Cerebellar cortex (tissue), 1 donor: ENCODE measurements at regions not wholly inside any gene's neighbourhood (a gene's known extent, or its start where the extent isn't known, plus 50 kb on each side); places are given as distances from the start of the nearest gene placed in this dataset.
"Not testable (repeated sequence)": the region's sequence is repeated elsewhere in the genome, so short reads cannot be mapped to it uniquely, and the experiment has no call there.

Source experiments
- DNase-seq: peaks from one replicate; pipeline ENCODE4 v3.0.0-alpha.2; 2015; ENCODE audit warnings: low spot score

- DNase-seq = no peak
Observed at GRCh38 chr10:121302541-121303180, 295.6 kb downstream of the FGFR2 start.

GRCh38 chr10:121303287-121303890, 294.9 kb downstream of the FGFR2 start:
- no peak for DNase-seq

GRCh38 chr10:121305066-121305465, 293.2 kb downstream of the FGFR2 start:
- no peak for DNase-seq

DNA sequence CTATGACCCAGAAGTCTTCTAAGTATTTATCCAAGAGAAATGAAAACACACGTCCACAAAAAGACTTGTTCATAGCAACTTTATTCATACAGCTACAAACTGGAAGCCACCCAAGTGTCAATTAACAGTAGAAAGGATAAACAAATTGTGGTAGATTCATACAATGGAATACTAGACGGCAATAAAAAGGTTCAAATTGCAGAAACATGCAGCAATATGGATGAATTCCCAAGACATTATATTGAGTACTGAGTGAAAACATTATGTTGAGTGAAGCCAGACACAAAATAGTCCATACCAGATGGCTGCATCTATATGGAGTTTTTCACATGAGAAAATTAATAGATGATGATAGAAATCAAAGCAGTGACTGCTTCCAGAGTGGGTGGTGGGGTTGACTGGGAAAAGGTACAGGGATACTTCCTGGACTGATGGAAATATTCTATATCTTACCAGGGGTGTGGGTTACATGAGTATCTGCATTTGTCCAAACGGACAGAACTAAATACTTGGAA, 292.0 kb downstream of the FGFR2 start:
- no peak for DNase-seq

DNA sequence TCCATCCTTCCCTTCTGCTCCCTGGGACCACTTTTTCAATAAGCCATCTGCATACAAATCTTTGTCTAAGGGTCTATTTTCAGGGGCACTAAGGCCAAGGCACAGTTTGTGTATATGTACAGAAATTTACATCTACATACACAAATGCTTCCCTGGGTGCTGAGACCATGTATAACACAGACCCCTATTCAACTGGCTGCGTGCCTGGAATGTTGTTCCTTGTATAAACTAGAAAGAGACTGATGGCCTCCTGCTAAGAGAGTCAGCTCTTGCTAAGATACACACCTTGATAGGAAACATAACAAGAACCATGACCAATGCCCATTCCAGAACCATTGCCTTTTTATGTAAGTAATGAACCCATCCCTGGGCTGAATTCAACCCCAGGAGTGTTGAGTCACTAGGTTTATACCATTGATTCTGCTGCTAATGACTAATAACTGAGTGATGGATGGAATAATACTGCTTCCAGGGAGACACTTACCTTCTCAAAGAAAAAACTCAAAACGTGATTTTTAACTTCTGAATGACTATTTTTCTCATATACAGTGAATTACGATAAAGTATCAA, 290.7 kb downstream of the FGFR2 start:
- DNase-seq = no peak

GRCh38 chr10:121308020-121308419, 290.2 kb downstream of the FGFR2 start:
- DNase-seq = no peak

GRCh38 chr10:121309164-121309563, 289.1 kb downstream of the FGFR2 start:
- DNase-seq = no peak

DNA sequence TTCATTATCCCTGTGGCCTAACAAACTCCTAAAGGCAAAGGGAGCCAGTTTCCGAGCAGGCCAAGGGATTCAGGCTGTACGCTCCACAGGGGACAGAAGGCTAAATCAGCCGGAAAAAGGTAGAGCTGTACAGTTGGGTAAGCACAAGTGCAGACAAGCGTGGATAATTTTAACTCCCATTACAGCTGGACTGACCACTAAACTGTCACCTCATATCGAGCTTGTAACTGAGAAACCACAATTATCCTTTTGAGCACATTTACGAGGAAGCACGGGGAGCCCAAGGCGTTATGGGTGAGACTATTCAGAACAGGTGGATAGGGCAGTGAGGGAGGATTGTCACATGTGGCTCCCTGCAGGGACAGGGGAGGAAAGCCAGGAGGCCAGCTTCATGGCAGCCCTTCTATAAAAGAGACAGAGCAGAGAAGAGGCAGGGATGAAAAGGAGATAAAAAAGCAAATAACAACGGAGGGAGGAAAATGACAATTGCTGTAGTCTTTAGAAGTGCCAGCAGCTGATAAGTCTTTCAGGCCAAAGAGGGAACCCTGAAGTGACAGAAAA, 288.0 kb downstream of the FGFR2 start:
- peak; percentile 94 for DNase-seq

- no peak for DNase-seq
Observed at GRCh38 chr10:121311812-121312443, 286.3 kb downstream of the FGFR2 start.

DNA sequence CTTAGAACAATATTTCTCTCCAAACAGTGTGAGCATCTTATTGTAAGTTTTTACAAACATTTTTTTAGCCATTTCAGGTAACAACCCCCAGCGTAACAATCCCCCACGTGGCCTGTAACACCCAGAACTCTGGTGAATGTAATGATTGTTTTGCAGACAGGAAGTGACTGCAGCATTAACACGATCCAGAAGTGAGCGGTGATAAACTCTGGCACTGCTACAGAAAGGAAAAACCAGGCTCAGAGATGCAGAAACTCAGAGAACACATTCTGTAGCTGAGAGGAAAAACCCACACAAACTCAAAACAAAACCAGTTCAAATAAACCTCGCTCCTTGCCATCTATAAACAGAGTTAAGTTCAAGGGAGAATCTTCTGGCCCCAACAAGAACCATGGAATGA, 285.7 kb downstream of the FGFR2 start:
- DNase-seq = no peak

DNA sequence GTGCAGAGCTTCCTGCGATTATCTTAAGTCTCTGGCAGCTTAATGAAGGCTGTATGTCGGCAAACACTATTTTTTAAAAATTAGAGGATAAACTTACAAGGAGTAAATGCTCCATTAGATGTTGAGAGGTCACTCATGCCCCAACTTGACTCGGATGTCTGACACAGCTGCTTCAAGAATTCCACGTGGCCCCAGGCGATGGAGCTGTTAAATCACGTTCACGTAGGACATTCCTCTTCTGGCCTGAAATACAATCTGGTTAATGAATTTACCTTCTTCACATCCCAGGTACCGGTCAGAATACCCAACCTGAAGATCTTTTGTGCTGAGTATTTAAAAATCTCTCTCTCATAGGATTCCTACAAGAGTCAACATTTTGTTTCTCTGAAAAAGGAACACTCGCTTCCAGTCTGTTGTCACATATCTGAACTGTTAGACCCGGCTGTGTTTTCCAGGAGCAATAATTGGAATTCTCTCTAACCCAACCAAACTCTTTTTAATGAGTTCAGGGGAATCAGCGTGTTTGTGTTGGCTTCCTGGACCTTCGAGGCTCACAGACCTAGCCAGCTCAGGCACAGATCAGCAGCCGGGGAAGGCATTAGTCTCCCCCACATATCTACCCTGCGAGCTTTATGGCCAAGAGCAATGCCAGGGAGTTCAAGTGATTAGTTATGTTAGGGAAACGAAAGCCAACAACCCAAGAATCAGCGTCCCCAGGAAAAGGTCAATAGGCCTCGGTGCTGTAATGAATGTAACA, 284.9 kb downstream of the FGFR2 start:
- DNase-seq = no peak

- DNase-seq = no peak
Observed at GRCh38 chr10:121316432-121316831, 281.8 kb downstream of the FGFR2 start.

GRCh38 chr10:121317374-121317773, 280.9 kb downstream of the FGFR2 start:
- DNase-seq = no peak

- DNase-seq = no peak
Observed at GRCh38 chr10:121322046-121322445, 276.2 kb downstream of the FGFR2 start.

DNA sequence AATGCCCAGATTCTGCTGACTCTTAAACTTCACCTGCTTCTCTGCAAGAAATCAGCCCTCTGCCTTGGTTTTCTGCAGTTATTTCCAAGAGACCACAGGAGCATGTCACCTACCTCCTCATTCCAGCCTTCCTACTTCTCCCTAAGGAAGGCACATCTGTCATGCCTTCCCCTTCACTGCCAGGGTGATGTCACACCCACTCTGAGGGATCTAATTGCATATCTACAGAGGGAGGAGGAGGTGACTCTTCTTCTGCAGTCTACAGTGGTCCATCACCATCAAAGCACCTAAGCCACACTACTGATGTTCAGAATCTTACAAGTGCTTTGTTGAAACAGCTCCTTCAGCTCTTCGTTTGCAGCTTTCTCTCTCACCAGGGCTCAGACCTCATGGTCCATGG, 275.5 kb downstream of the FGFR2 start:
- no peak for DNase-seq

DNA sequence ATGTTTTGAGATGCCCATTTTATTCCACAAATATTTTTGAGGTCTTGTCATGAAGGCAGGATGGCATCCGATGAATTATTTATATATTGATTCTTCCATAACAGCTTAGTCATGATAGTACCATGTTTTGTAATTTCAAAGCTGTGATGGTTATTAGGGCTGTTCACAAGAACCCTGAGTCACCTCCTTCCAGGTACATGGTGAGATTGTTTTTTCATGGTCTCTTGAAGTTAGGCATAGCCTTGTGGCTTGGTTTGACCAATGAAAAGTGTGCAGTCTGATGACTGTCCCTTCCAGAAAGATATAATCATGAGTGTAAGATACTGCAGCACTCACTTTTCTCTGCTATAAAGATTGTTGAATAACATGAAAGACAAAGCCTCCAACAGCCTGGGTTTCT, 274.8 kb downstream of the FGFR2 start:
- DNase-seq = no peak

- no peak for DNase-seq
Observed at GRCh38 chr10:121324678-121325213, 273.5 kb downstream of the FGFR2 start.

DNA sequence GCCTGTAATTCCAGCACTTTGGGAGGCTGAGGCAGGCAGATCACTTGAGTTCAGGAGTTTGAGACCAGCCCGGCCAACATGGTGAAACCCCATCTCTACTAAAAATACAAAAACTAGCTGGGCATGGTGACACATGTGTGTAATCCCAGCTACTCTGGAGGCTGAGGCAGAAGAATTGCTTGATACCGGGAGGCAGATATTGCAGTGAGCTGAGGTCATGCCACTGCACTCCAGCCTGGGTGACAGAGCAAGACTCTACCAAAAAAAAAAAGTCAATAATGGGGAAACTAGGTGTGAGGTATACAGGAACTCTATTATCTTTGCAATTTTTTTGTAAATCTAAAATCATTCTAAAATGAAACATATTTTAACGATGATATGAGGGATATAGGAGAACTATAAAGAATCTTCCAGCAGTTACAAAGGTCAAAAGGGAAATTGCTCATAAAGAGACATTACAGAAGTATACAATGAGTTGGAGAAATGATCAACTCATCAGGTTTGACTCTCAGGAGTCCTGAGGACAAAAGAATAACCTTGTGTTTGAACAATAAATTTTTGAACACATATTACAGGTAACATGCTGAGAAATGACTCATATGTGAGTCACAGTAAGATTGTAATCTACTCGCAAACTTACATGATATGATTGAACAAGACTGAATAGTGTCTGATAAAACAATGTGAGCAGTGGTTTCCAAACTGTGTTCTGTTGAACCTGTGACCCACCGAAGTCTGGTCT, 272.6 kb downstream of the FGFR2 start:
- no peak for DNase-seq

DNA sequence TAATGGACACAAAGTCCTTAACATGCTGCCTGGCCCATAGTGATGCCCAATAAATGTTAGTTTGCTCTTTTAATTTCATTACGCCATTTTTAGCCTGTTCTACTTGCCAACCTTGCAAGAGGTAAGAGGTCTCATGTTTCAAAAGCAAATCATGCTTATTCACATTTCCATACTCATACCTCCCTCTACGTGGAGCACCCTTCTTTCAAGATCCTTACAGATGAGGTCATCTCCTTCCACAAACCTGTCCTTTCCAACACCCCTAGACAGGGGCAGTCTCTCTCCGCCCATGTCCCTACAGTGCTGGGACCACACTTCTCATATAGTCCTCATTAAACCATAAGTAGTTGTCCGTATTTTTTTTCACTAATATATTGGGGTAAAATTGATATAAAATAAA, 271.3 kb downstream of the FGFR2 start:
- no peak for DNase-seq

DNA sequence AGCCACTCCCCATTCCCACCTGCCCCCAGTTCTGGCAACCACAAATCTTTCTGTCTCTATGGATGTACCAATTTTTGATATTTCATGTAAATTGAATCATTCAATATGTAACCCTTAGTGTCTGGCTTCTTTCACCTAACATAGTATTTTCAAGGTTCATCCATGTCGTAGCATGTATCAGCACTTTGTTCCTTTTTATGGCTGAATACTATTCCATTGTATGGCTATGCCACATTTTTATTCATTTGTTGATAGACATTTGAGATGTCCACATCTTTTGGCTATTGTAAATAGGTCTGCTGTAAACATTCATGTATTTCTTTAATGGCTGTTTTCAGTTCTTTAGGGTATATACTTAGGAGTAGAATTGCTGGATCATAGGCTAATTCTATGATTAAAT, 270.5 kb downstream of the FGFR2 start:
- no peak for DNase-seq

DNA sequence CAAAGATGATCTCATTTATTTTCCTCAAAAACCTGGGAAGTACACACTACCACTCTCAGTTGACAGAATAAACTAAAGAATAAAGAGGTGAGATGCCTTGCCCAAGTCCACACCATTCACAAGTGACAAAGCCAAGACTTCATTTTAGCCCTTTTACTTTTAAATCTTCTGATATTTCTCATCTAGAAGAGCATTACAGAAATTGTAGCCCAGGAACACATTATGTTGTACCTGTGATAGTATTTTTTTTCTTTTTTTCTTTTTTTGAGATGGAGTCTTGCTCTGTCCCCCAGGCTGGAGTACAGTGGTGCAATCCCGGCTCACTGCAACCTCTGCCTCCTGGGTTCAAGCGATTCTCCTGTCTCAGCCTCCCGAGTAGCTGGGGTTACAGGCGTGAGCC, 268.6 kb downstream of the FGFR2 start:
- not testable (repeated sequence) for DNase-seq
